ENCODE measurements at regions not wholly inside any gene's neighbourhood (a gene's known extent, or its start where the extent isn't known, plus 50 kb on each side); places are given as distances from the start of the nearest gene placed in this dataset.

GRCh38 chr9:38337181-38337580, 55.3 kb upstream of the ALDH1B1 start:
- ATAC-seq: no peak
- H3K27me3 Mint-ChIP-seq (ENCODE audit: low read depth): peaks cover 20% of the 10 kb centered on the region
- H3K4me3 Mint-ChIP-seq: no peak overlapping the region
- H3K27ac Mint-ChIP-seq: no peak overlapping the region
- H3K4me1 Mint-ChIP-seq: peaks cover 25% of the 10 kb centered on the region
- ChIA-PET POLR2A (no interaction called here), CTCF (interaction anchor here (0.9 kb wide), 1 partner anchor 63 kb away, joined by 3 read pairs; no protein-coding TSS in a partner anchor)
- peaks cover 10% of the 10 kb centered on the region for H3K9me3 Mint-ChIP-seq
- no peak for DNase-seq (ENCODE audit: low spot score)
- H3K36me3 Mint-ChIP-seq: no peaks in the 10 kb centered on the region
- TF ChIP-seq ZSCAN18 (CRISPR knock-in tag; IDR thresholded peaks at IDR 0.05) (no peak), USF2 (CRISPR knock-in tag; IDR thresholded peaks at IDR 0.05) (no peak)

DNA sequence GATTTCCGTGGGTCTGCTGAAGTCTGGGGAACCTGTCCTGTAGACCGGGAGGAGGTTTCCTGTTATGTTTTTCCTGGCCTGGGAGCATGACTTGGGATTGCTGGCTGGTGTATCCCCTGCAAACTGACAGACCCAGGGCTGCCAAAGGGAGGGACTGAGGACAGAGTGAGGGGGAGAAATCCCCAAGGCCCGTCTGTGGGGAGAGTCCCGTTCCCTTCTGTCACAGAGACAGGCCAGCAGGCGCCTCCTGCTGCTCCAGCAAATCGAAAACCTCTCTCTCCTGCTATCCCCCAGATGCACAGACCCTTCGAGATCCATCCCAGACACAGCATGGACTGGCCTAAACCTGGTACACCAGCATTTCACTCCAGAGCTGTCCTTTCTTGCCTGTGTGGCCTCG, 56.2 kb upstream of the ALDH1B1 start:
- no peaks in the 10 kb centered on the region for H3K36me3 Mint-ChIP-seq
- H3K9me3 Mint-ChIP-seq: peaks cover 6% of the 10 kb centered on the region; the same call in 1 of the 2 replicates
- POLR2A ChIA-PET: no interaction called here
- peaks cover 16% of the 10 kb centered on the region for H3K27me3 Mint-ChIP-seq (ENCODE audit: low read depth)
- H3K4me3 Mint-ChIP-seq: no peak overlapping the region
- H3K4me1 Mint-ChIP-seq: peaks cover 25% of the 10 kb centered on the region
- H3K27ac Mint-ChIP-seq: no peak overlapping the region
- CTCF ChIA-PET: interaction anchor here (0.9 kb wide), 1 partner anchor 64 kb away, joined by 3 read pairs; no protein-coding TSS in a partner anchor
- TF ChIP-seq MYBL2 (CRISPR knock-in tag; IDR thresholded peaks at IDR 0.05) (no peak), SOX15 (CRISPR knock-in tag; IDR thresholded peaks at IDR 0.05) (no peak), ATF3 (CRISPR knock-in tag; conservative IDR thresholded peaks at IDR 0.05) (no peak), ZNF281 (CRISPR knock-in tag; IDR thresholded peaks at IDR 0.05) (no peak), ZNF423 (CRISPR knock-in tag; IDR thresholded peaks at IDR 0.05) (no peak), TCF7 (CRISPR knock-in tag; IDR thresholded peaks at IDR 0.05; ENCODE audit: low read depth) (no peak), ZNF232 (CRISPR knock-in tag; IDR thresholded peaks at IDR 0.05) (no peak), HMGA2 (CRISPR knock-in tag; IDR thresholded peaks at IDR 0.05) (no peak), CREB1 (CRISPR knock-in tag; IDR thresholded peaks at IDR 0.05) (no peak), SP1 (CRISPR knock-in tag; conservative IDR thresholded peaks at IDR 0.05) (no peak)
- TF ChIP-seq, protein P1, sequence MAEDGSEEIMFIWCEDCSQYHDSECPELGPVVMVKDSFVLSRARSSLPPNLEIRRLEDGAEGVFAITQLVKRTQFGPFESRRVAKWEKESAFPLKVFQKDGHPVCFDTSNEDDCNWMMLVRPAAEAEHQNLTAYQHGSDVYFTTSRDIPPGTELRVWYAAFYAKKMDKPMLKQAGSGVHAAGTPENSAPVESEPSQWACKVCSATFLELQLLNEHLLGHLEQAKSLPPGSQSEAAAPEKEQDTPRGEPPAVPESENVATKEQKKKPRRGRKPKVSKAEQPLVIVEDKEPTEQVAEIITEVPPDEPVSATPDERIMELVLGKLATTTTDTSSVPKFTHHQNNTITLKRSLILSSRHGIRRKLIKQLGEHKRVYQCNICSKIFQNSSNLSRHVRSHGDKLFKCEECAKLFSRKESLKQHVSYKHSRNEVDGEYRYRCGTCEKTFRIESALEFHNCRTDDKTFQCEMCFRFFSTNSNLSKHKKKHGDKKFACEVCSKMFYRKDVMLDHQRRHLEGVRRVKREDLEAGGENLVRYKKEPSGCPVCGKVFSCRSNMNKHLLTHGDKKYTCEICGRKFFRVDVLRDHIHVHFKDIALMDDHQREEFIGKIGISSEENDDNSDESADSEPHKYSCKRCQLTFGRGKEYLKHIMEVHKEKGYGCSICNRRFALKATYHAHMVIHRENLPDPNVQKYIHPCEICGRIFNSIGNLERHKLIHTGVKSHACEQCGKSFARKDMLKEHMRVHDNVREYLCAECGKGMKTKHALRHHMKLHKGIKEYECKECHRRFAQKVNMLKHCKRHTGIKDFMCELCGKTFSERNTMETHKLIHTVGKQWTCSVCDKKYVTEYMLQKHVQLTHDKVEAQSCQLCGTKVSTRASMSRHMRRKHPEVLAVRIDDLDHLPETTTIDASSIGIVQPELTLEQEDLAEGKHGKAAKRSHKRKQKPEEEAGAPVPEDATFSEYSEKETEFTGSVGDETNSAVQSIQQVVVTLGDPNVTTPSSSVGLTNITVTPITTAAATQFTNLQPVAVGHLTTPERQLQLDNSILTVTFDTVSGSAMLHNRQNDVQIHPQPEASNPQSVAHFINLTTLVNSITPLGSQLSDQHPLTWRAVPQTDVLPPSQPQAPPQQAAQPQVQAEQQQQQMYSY (CRISPR knock-in tag; IDR thresholded peaks at IDR 0.05): no peak
- TF ChIP-seq, protein P2, sequence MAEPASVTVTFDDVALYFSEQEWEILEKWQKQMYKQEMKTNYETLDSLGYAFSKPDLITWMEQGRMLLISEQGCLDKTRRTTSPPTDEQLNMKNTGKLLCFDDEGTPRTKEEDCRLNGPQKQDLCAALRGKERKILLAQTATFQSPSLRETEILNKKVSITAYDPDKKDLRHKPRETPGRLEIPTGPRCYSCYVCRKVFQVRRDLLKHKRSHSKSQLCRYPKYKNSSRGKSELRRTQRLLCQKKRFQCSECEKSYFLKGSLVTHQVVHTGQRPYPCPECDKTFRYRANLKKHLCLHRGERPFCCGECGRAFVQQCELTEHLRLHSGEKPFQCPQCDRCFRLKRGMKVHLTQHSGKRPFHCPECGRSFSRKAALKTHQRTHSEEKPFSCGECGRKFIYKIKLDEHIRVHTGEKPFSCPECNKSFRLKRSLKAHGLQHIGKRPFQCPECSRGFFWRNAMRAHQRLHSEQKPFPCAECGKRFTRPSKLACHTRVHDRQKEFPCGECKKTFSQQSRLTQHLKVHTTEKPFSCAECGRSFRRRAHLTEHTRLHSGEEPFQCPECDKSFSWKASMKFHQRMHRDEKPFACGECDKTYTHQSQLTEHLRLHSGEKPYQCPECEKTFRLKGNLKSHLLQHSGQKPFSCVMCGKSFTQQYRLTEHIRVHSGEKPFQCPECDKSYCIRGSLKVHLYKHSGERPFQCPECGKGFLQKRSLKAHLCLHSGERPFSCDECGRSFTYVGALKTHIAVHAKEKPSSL (CRISPR knock-in tag; conservative IDR thresholded peaks at IDR 0.05): no peak
- DNase-seq (ENCODE audit: low spot score) (no peak), ATAC-seq (no peak)

All from WTC11 (cell line).